IPS-15b (cell line): ENCODE measurements at regions not wholly inside any gene's neighbourhood (a gene's known extent, or its start where the extent isn't known, plus 50 kb on each side); places are given as distances from the start of the nearest gene placed in this dataset.

ENCODE experiments used
- H3K27me3 ChIP-seq: one replicate; pipeline ENCODE4 v1.6.1; 2013; ENCODE audit warnings: low read length; ENCODE audit not compliant: control insufficient read depth, insufficient read depth
- H3K36me3 ChIP-seq: one replicate; pipeline ENCODE4 v1.6.1; 2013; ENCODE audit warnings: low read length; ENCODE audit not compliant: control insufficient read depth, insufficient read depth
- H3K4me1 ChIP-seq: one replicate; pipeline ENCODE4 v1.6.1; 2013; ENCODE audit warnings: mild to moderate bottlenecking, low read length; ENCODE audit not compliant: control insufficient read depth, insufficient read depth
- H3K4me3 ChIP-seq: one replicate; pipeline ENCODE4 v1.5.1; 2013; ENCODE audit warnings: low read depth, low read length
- H3K9ac ChIP-seq: one replicate; pipeline ENCODE4 v1.6.1; 2013; ENCODE audit warnings: low read depth, mild to moderate bottlenecking, low read length
- H3K9me3 ChIP-seq: one replicate; pipeline ENCODE4 v1.6.1; 2013; ENCODE audit warnings: mild to moderate bottlenecking, low read length; ENCODE audit not compliant: control insufficient read depth, insufficient read depth

DNA sequence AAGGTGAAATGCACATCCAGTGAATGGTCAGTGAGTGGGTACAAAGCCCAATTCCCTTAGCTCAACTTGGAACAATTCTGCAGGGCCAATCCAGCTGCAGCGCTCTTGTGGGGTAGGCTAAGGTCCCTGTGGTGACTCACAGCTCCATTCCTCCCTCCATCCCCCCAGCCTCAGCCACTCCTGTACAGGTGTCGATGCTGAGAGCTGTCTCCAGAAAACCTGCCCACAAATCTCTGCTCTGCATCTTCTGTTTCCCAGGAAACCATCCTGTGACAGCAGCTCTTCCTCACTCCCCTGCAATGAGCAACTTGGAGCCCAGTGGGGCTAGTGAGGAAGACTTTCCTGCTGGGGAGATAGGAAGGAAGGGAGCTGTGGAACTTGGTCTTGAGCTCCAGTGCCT is 244.7 kb upstream of the GPR26 start:
- no peaks in the 10 kb centered on the region for H3K36me3 ChIP-seq
- H3K9me3 ChIP-seq = no peaks in the 10 kb centered on the region
- no peak overlapping the region for H3K9ac ChIP-seq
- H3K4me3 ChIP-seq = no peak overlapping the region
- H3K27me3 ChIP-seq = no peaks in the 10 kb centered on the region
- no peaks in the 10 kb centered on the region for H3K4me1 ChIP-seq

GRCh38 chr10:123422261-123422660 is 243.9 kb upstream of the GPR26 start:
- no peak overlapping the region for H3K4me3 ChIP-seq
- no peaks in the 10 kb centered on the region for H3K9me3 ChIP-seq
- H3K27me3 ChIP-seq = no peaks in the 10 kb centered on the region
- no peak overlapping the region for H3K9ac ChIP-seq
- H3K36me3 ChIP-seq = no peaks in the 10 kb centered on the region
- no peaks in the 10 kb centered on the region for H3K4me1 ChIP-seq

GRCh38 chr10:123424537-123424936 is 241.6 kb upstream of the GPR26 start:
- no peaks in the 10 kb centered on the region for H3K9me3 ChIP-seq
- H3K27me3 ChIP-seq = no peaks in the 10 kb centered on the region
- no peaks in the 10 kb centered on the region for H3K4me1 ChIP-seq
- H3K36me3 ChIP-seq = no peaks in the 10 kb centered on the region
- no peak overlapping the region for H3K4me3 ChIP-seq
- no peak overlapping the region for H3K9ac ChIP-seq

DNA sequence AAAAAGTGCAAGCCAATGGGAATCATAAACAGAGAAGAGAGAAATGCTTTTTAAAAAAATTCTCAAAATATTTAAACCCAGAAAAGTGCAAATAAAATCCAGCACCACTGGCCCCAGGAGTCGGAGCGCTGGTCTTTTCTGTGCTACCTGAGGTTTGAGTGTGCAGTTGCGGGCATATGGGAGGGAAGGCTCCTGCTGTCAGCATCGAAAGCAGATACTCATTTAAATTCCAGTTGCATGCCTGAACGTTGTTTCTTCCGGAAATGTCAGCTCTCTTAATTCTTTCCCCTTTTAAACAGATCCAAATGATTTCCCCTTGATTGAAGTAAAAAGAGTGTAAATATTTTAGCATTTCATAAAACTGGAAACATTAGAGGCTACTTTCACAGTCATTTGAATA is 240.5 kb upstream of the GPR26 start:
- Histone ChIP-seq H3K9me3 (no peaks in the 10 kb centered on the region), H3K9ac (no peak overlapping the region), H3K36me3 (no peaks in the 10 kb centered on the region), H3K27me3 (no peaks in the 10 kb centered on the region), H3K4me1 (peaks cover 2% of the 10 kb centered on the region), H3K4me3 (no peak overlapping the region)

DNA sequence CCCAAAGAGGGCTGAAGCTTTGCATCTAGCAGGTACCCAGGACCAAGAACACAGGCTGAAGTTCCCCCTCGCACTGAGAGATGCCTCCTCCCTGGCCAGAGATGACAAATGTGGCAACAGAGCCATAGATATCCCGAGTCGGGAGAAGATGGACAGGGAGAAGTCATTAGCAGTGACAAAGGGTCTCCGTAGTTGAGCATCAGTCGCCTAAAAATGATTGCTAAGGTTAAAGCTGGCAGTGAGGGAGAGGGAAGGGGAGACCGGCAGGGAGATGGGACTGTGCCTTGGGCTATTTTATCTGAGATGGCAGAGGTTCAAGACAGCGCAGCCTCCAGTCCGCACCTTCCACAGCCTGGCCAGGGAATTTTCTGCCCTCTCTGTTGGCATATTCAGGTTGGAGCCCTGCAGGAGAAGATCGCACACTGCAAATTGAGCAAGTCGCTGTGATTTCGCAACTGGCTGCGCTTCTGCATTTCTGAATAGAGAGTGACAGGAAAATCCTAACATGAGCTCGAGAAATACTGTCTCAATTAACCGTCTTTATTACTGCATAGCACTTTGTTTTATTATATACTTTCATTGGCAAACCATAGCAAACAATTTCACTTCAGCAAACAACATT is 238.9 kb upstream of the GPR26 start:
- Histone ChIP-seq H3K4me3 (no peak overlapping the region), H3K27me3 (no peaks in the 10 kb centered on the region), H3K9ac (no peak overlapping the region), H3K36me3 (no peaks in the 10 kb centered on the region), H3K9me3 (no peaks in the 10 kb centered on the region), H3K4me1 (peaks cover 2% of the 10 kb centered on the region)

DNA sequence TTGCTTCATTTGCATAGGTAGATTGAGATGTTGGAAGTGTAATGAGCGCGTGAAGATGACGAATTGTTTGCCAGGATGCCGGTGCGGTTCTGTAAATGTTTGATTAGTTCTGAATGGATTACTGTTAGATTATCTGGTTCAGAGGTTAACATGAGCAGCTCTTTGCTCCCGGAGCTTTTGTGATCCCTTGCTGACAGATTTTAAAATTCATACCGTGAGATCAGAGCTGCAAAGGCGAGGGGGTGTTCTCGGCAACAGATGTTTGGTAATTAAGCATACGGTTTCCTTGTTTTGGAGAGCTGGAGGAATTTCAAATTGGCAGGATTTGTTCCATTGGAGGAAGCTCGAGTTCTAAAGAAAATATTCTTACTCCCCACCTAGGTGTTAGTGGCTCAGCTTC is 237.8 kb upstream of the GPR26 start:
- Histone ChIP-seq H3K27me3 (no peaks in the 10 kb centered on the region), H3K36me3 (no peaks in the 10 kb centered on the region), H3K4me3 (no peak overlapping the region), H3K9me3 (no peaks in the 10 kb centered on the region), H3K9ac (no peak overlapping the region), H3K4me1 (peaks cover 2% of the 10 kb centered on the region)

DNA sequence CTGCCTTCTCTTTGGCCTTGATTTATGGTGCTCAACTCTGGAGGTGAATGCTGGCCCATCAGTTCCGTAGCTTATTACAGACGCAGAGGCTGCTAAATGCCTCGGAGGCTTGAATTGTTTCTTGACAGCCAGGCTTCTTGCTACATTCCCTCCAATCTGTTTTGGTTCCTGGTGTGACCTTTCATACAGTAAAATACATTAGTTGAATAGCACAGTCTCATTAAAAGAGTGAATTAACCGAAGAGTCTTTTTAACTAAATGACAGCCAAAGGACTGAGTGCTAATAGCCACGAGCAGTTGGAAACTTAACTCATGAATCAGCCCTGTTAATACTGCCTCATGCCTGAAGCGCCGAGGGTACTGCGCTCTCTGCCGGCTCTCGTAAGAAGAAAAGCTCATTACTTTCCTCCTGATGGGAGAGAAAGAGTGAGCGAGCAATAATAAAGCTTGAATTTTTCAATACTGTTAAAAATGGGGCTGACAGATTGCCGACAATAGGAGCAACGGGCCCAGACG is 236.4 kb upstream of the GPR26 start:
- Histone ChIP-seq H3K4me1 (peaks cover 2% of the 10 kb centered on the region), H3K27me3 (no peaks in the 10 kb centered on the region), H3K9me3 (no peaks in the 10 kb centered on the region), H3K9ac (no peak overlapping the region), H3K36me3 (no peaks in the 10 kb centered on the region), H3K4me3 (no peak overlapping the region)

GRCh38 chr10:123433539-123433938 is 232.6 kb upstream of the GPR26 start:
- no peaks in the 10 kb centered on the region for H3K9me3 ChIP-seq
- no peak overlapping the region for H3K9ac ChIP-seq
- no peaks in the 10 kb centered on the region for H3K27me3 ChIP-seq
- H3K4me3 ChIP-seq = no peak overlapping the region
- H3K36me3 ChIP-seq = no peaks in the 10 kb centered on the region
- peaks cover 2% of the 10 kb centered on the region for H3K4me1 ChIP-seq

GRCh38 chr10:123434435-123435039 is 231.6 kb upstream of the GPR26 start:
- Histone ChIP-seq H3K27me3 (no peaks in the 10 kb centered on the region), H3K36me3 (no peaks in the 10 kb centered on the region), H3K9ac (no peak overlapping the region), H3K4me1 (peaks cover 2% of the 10 kb centered on the region), H3K4me3 (no peak overlapping the region), H3K9me3 (no peaks in the 10 kb centered on the region)

DNA sequence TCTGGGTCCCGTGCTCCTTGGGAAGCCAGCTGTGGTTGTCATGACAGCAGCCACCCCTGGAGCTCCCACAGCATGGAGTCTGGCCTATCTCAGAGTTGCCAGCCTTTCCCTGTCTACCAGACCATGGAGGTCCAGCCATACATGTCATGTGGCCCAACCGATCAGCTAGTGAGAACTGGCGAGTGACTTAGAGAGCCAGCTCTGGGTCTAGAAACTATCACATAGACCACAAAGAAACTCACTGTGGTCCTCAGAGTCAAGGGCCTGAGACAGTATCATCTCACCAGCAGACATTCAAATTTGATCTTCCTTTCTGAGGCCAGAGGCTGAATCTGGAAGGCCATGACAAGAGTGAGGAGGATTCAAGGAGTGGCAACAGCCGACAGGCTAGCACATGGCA is 223.3 kb upstream of the GPR26 start:
- H3K27me3 ChIP-seq = no peaks in the 10 kb centered on the region
- no peaks in the 10 kb centered on the region for H3K9me3 ChIP-seq
- H3K36me3 ChIP-seq = no peaks in the 10 kb centered on the region
- no peaks in the 10 kb centered on the region for H3K4me1 ChIP-seq
- no peak overlapping the region for H3K9ac ChIP-seq
- H3K4me3 ChIP-seq = no peak overlapping the region

DNA sequence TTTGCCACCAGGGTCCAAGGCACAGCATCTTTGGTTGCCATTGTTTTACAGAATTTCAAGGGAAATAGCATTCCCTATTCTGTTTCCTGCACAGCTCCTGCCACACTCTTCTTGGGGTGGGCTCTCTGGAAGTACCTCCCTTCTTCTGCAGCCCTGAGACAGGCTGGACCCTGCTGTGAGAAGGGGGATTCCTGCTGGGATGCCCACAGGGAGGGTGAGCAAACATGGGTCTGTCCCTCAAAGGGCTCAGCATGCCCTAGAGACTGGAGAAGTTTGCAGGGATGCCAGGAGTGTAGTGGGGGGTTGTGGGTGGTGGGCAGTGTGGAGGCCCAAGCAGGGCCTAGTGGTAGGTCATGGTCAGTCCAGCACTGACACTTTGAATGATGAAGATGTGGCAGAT is 222.2 kb upstream of the GPR26 start:
- Histone ChIP-seq H3K27me3 (no peaks in the 10 kb centered on the region), H3K36me3 (no peaks in the 10 kb centered on the region), H3K9me3 (no peaks in the 10 kb centered on the region), H3K4me1 (no peaks in the 10 kb centered on the region), H3K4me3 (no peak overlapping the region), H3K9ac (no peak overlapping the region)

DNA sequence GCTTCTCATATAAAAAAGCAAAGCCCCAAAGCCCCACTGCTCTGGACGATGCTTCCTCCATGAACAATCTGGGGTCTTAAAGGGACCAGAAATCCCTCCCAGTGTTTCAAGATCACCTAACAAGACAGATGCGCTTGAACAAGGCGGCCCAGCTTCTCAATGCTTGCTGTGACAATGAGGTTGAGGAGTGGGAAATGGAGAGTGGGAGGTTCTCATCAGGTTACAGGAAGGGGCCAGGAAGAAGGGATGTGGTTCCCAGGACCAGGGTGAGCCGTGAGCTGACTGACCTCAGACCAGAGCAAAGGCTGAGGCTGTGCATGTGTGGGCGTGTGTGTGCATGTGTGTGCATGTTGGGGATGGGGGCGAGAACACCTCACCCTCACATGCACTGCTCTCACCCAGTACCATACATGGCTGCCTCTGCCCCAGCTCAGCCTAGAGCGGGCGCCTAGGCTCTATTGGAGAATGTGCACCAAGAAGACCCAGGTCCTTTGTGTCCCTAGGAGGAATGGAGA is 220.8 kb upstream of the GPR26 start:
- H3K4me1 ChIP-seq = no peaks in the 10 kb centered on the region
- no peak overlapping the region for H3K9ac ChIP-seq
- no peak overlapping the region for H3K4me3 ChIP-seq
- no peaks in the 10 kb centered on the region for H3K9me3 ChIP-seq
- no peaks in the 10 kb centered on the region for H3K36me3 ChIP-seq
- no peaks in the 10 kb centered on the region for H3K27me3 ChIP-seq
